Esophagus muscularis mucosa (tissue), 3 donors: ENCODE measurements at regions not wholly inside any gene's neighbourhood (a gene's known extent, or its start where the extent isn't known, plus 50 kb on each side); places are given as distances from the start of the nearest gene placed in this dataset.

ENCODE experiments used
- CTCF ChIP-seq, 3 experiments: fragments of 200-600 bp in 2 of 3; fragments of 450-650 bp in 1 of 3; sonication (generic) in 2 of 3; IDR thresholded peaks; one replicate each; pipeline ENCODE4 v1.5.1; 2017 to 2019; ENCODE audit warnings: antibody characterized with exemption in 3 of 3, mild to moderate bottlenecking in 2 of 3, moderate library complexity in 1 of 3
- POLR2AphosphoS5 ChIP-seq, 2 donors: sonication (generic); formaldehyde crosslinking; IDR thresholded peaks; one replicate each; pipeline ENCODE4 v1.6.1; 2017; ENCODE audit warnings: antibody characterized with exemption in 2 of 2

GRCh38 chr4:17347445-17347844 is 164.4 kb downstream of the QDPR start:
- no peak for TF ChIP-seq POLR2AphosphoS5 (IDR thresholded peaks at IDR 0.05)
- peak; percentile 51 to 57 (median 54) for TF ChIP-seq CTCF (IDR thresholded peaks at IDR 0.05)
